Stimulated activated CD4-positive, alpha-beta T cell treated with anti-CD3 and anti-CD28 coated beads, Interleukin-15, amount 100 ng/mL, for 48 hours (primary cell): ENCODE measurements at regions not wholly inside any gene's neighbourhood (a gene's known extent, or its start where the extent isn't known, plus 50 kb on each side); places are given as distances from the start of the nearest gene placed in this dataset.
"Not testable (repeated sequence)": the region's sequence is repeated elsewhere in the genome, so short reads cannot be mapped to it uniquely, and the experiment has no call there.

Source experiments
- DNase-seq, 2 donors: peaks; one replicate each; pipeline ENCODE4 v3.0.0-alpha.2; 2020; ENCODE audit warnings: low read depth in 2 of 2

GRCh38 chr2:8137801-8138200 is 544.1 kb upstream of the ID2 start:
- DNase-seq = no peak

GRCh38 chr2:8138525-8138922 is 543.3 kb upstream of the ID2 start:
- no peak for DNase-seq

GRCh38 chr2:8138923-8139667 is 542.8 kb upstream of the ID2 start:
- DNase-seq = no peak

DNA sequence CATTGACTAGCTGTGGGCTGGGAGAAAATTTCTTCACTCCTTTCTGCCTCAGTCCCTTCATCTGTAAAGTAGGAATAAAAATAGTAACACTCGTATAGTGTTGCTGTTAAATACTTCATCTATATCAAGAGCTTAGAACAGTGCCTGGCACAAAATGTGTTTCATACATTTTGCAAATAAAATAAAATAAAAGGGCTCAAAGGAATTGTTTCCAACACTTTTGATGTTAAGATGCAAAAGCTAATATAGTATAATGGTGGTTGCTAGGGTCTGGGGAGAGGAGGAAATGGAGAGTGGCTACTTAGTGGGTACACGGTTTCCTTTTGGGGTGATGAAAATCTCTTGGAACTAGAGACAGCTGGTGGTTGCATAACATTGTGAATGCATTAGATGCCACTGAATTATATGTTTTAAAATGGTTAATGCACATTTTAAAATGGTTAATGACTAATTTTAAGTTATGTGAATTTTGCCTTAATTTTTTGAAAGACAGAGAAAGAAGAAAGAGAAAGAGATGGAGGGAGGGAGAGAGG is 542.1 kb upstream of the ID2 start:
- DNase-seq = no peak

DNA sequence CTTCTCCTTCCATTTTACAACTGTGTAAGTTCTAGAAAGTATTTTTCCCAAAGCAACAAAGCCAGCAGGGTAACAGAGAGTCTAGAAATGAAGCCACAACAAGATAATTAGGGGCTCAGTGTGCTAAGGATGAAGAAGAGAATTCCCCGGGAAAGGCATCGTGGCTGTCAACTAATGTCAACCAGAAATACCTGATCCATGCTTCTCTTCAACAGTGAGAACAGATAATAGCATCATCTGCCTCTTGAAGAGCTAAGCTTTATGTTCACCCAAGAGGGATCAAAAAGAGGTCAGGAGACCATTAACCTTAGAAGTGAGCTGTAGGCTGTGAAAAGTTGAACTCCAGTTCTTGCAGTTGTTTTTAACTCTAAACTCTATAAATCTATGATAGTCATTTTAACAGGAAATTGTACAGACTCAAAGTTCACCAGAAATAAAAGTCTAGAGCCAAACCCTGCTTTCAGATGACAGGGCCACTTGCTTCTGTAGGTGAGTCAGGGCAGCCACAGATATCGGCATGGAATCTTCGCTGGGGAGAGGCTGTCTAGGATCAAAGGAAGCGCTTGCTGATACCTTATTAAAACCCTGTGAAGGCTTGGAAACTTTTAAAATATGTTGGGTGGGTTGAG is 540.7 kb upstream of the ID2 start:
- DNase-seq = no peak

GRCh38 chr2:8141780-8142179 is 540.1 kb upstream of the ID2 start:
- DNase-seq = no peak

GRCh38 chr2:8142461-8142860 is 539.4 kb upstream of the ID2 start:
- no peak for DNase-seq

- DNase-seq = no peak
These were observed 537.7 kb upstream of the ID2 start for GRCh38 chr2:8144131-8144631.

DNA sequence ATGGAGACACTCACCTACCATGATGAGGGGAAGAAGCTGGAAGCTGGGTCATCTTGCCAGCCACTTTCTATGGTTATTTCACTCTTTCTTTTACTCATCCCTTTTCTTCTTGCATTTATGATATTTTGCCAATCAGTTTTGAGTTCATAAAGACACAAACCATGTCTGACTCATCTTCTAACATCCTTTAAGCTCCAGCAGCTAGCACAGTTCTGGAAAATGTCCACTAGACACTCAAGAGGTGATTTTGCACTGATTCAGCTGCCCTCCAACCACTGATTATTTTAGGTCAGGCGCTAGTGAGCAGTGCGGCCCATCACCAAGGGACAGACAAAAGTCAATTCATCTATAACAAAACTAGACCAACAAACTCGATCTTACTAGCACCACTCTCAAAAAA is 537.1 kb upstream of the ID2 start:
- DNase-seq = no peak

- DNase-seq = not testable (repeated sequence)
These were observed 536.5 kb upstream of the ID2 start for GRCh38 chr2:8145375-8145774.

DNA sequence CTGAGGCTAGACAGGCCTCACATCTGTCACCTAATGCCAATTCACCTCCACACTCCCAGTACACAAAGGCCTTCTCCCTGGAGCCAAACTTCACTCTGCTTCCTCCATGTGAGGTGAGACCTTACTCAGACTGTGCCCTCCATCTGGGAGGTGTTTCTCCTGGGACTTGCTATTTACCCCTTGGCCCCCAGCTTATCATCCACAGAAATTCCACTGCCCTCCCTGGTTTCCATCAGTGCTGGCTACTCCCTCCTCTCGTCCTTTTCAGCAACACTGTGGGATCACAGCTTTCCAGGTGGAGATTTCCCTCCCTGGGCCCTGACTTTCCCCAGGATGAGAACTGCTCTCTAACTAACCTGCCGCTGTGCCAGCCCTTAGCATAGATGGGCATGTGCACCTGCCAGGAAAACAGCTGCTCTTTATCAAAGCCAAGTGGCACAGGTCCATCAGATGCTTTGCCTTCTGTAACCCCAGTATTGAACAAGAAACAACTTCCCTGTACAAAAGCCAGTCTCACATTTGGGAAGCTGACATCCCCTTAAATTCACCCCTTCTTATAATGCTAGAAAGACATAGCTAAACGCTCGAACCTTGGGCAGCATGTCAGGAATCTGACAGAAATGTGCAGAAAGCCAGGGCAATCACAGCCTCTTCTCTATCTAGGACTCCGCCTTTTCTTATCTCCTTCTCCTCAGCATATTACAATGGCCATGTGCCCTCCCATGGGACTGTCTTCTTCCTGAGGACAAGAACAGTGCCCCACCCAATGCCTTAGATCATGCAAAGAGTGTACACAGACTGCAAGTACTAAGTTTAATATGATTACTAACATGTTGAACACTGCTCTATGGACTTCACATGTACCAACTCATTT is 535.5 kb upstream of the ID2 start:
- no peak for DNase-seq

- DNase-seq = no peak
These were observed 533.4 kb upstream of the ID2 start for GRCh38 chr2:8148260-8149006.

DNA sequence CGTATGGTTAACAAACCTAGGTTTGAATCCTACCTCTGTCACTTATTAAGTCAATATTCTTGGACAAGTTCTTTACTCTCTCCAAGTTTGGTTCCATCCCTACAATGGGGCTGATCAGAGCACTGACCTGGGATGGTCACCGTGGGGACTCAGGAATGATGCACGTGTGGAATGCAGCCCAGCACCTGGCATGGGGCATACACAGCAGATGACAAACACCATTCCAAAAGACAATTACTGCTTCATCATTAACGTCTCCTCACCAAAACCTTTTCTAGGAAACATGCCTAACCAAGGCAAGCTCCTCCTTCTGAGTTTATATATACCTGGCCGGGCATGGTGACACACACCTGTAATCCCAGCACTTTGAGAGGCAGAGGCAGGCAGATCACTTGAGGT is 532.9 kb upstream of the ID2 start:
- no peak for DNase-seq

GRCh38 chr2:8149985-8150539 is 531.8 kb upstream of the ID2 start:
- DNase-seq = no peak

- no peak for DNase-seq
These were observed 530.0 kb upstream of the ID2 start for GRCh38 chr2:8151888-8152287.

DNA sequence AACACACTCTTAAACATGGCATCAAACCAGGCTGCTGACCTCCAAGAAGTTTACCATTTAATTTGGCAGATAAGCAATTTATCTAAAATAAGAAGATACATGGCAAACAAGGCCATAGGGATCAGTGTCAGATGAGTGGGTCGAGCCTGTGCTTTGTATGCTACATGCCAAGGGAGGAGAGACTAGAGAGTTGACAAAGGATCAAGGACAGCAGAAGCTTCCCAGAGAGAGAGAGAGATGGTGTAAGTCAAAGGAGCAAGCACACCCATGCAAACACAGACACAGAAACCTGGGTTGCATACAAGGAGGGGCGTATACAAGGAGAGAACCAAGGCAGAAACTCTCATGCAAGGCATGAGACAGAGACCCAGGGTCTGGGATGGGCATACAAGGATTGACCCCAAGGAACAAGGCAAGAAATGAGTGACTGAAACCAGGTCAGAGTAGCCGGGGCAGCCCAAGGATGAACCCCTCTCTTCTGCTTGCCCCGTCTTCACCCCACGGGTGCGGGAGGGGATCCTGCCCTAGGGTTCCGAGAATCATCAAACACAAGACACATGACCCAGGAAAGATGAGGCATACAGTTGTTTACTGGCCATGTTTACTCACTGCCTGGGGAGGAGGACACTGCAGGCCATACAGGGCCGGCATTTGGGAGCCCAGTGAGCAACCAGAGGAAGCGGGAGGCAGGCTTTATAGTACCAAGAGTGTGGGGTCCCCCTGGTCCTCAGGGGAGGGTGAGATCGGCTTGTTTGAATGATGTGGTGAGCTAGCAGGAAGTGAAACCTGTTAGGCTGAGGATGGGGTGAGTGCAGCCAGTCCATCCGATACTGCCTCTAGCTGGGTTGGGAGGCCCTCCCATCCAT is 529.2 kb upstream of the ID2 start:
- DNase-seq = no peak

GRCh38 chr2:8153258-8153718 is 528.6 kb upstream of the ID2 start:
- no peak for DNase-seq

DNA sequence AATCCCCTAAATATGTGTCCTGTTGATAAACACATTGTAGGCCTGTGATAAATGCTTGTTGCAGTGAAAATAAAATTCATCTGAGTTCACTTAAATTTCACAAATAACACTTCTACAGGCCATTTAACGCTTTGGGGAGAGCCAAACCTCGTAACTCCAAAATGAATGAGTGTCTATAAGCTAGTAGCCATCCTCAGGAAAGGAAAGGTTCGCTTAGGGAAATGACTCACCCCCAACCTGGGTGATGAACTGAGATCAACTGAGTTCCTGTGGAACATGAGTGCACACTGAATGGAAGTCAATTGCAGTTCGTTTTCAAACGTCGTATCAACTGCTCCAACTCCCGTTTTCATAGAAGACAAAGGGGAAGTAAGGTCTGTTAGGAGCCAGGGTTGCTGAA is 527.6 kb upstream of the ID2 start:
- DNase-seq = no peak

GRCh38 chr2:8154936-8155335 is 526.9 kb upstream of the ID2 start:
- peak; percentile 31 to 36 for DNase-seq
